DMS53 treated with DMSO at 0.1 percent for 48 hours (cell line): ENCODE measurements at regions not wholly inside any gene's neighbourhood (a gene's known extent, or its start where the extent isn't known, plus 50 kb on each side); places are given as distances from the start of the nearest gene placed in this dataset.
"Not testable (repeated sequence)": the region's sequence is repeated elsewhere in the genome, so short reads cannot be mapped to it uniquely, and the experiment has no call there.

ENCODE experiments used
- DNase-seq: peaks from one replicate; lab custom pipeline; 2025; ENCODE audit not compliant: unreplicated experiment; lab: John Stamatoyannopoulos, UW

DNA sequence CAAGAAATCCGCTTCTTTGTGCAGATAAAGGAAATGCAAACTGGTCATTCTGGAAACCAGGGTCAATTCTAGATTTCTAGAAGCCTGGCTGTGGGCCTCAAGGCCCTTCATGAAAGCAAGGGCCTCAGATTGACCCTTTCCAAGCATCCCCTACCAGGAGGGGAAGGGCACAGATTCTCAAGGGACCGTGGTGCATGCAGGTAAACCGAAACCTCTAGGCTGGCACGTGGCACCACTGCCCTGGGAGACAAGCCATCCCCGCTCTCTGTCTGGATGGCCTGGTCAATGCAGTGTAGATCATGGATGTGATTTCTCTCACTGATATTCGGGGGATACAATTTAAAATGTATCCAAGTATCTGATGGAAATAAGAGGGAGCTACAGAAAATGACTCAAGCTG is 69.4 kb downstream of the TOMM20 start:
- no peak for DNase-seq

DNA sequence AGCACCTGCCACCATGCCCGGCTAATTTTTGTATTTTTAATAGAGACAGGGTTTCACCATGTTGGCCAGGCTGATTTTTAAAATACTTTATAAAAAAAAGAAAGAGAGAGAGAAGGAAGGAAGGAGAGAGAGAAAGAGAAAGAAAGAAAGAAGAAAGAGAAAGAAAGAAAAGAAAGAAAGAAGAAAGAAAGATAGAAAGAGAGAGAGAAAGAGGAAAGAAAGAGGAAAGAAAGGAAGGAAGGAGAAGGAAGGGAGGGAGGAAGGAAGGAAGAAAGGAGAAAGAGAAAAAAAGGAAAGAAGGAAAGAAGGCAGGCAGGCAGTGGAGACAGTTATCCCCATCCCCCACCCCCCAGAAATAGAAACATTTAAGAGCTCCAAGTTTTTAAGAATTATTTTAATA is 69.9 kb downstream of the TOMM20 start:
- DNase-seq, result no peak

DNA sequence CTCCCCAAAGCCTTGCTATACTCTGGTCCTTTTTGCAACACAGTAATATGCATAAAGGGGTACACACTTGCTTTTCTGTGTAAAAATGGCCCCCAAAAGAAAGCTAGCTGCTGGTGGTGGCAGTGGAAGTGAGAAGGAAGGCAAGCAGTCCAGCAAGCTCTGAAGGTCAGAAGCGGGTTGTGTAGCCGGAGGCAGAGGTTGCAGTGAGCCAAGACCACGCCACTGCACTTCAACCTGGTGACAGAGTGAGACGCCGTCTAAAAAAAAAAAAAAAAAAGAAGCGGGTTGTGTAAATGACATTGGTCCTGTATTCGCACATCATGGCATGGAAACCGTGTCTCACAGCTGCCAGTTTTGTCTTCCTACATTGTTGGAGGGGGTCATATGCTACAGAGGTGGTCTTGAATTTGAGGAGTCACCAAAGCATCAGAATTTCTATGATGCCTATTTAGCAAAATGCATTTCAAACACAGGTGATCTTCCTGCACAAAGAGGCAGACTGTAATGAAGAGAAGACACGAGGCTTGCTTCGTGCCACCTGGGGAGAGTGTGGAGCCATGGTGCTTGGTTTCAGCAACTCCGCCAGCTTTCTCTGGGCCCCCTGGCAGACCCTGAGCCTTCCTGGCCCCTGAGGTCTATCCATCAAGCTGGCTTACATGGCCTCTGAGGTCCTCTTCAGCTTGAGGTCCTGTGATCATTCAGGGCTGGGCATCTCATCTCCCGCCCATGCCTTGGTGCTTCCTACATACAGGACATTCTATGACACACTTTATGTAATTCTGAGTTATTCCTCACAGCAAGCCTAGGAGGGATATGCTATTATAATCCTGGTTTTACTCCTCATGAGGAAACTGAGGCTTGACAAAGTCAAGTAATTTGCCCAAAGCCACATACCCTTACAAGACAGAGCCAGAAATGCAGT is 71.0 kb downstream of the TOMM20 start:
- DNase-seq, result no peak

DNA sequence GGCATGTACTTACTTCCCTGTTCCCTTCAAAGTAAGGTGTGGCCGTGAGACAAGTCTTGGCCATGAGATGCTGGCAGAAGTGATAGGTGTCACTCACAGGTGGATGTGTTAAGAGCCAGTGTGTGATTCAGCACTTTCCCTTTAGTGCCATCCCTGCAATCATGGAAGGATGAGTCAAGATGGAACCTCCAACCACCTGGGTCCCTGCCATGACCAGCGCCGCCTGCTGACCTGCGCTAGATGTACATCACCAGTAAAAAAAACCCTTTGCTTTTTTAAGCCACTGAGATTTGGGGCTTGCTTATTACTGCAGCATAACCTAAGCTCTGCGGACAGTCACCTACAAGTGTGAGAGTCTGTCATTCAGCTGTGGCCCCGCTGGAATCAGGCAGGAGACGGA is 71.7 kb downstream of the TOMM20 start:
- peak; percentile 31 for DNase-seq

DNA sequence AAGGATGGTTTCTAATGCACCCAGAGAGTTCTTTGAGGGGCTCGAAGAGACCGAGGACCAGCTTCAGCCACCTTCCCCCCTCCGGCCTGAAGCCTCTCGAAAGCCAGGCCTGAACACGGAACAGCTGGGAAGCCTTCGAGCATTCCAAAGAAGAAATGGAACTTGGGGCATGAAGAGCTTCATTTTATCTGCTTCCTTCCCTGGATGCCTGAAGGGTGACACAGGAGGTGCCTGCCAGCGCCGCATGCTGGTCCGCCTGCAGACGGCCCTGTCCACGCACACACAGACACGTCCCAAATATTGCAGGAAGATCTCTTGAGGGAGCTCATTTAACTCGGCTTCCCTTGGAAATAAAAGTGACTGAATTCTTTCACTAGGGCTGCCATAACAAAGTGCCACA is 73.7 kb downstream of the TOMM20 start:
- DNase-seq, result no peak

DNA sequence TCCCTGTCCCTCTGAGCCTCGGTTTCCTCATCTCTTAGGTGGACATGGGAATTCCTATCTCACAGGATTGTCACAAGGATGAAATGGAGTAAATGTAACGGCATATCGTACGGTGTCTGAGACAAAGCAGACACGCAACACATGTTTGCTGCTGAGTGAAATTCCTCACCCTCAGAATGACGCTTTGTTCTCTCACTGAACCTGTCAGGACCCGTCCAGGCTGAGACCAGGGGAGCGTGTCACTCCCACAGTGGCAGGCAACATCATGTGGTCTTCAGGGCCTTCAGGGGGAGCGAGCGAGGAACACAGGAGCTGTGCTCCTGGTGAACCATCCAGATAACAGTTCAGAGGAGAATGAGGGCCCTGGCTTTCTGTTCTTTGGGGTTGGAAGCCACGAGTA is 74.2 kb downstream of the TOMM20 start:
- DNase-seq, result no peak

DNA sequence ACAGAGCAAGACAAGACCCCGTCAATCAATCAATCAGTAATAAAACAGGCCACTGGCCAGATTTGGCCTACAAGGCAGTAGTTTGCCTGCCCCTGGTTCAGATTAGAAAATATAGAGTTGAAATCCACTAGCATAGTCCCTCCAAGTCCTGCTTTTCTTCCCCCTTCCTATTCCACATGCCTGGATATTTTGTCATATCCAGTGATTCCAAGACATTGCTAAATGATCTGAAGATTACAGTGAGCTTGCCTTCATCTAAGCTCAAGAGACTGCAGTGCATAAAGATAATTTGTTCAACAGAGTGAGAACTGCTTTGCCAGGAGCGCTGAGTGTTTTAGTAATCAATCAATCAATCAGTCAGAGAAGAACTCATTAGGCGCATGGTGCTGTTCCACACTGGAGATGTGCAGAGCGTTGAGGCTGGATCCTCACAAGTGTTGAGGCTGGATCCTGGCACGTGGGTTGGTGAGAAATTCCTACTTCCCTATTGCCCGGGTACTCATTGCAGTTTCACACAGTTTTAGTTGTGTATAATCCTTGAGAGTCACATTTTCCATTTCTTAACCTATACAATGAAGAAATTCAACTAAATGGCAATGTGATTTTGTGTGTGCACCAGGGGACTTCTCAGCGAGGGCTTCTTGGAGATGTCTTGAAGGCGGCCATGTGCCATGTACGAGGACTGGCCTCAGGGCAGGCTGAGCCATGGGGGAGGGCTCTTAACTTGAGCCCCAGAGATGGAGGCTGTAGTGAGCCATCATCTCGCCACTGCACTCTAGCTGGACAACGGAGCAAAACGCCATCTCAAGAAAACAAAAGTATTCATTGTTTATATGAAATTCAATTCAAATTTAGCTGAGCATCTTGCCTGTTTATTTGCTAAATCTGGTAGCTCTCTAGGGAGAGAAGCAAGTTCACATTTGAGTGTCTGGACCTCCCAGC is 76.3 kb downstream of the TOMM20 start:
- DNase-seq, result no peak

DNA sequence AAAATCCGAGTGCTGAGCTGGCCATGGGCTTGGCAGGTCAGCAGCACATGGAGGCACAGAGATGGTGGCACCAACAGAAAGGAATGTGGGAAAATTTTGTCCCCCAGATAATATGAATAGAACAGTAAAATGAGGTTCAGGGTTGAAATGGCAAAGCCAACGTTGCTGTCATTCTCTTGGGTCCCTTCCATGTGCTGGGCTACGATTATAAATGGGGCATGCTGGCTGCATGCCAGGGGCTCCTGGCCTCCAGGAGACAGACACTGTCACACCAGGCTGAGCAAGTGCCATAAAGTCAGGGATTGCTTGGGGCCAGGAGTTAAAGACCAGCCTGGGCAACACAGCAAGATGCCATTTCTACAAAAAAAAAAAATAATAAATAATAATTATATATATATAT is 77.1 kb downstream of the TOMM20 start:
- no peak for DNase-seq

DNA sequence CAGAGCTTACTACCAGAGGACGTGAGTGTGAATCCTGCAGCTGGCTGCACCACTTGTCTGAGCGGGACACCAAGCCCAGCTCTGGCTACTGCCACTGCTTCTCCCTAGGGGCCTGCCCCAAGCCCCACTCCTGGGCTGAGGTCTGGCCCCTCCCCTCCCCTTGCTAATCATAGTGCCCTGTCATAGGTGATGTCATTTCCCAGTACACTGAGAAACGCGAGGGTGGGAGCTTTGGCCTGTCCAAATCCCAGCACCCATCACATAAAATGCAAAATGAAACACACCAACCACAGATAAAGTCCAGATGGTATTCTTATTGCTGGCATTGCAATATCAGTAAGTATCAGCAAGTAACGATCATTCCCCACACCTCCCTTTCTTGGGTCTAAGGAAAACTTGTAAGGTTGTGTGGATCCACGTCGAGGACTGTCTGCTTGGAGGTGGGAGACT is 77.7 kb downstream of the TOMM20 start:
- no peak for DNase-seq

DNA sequence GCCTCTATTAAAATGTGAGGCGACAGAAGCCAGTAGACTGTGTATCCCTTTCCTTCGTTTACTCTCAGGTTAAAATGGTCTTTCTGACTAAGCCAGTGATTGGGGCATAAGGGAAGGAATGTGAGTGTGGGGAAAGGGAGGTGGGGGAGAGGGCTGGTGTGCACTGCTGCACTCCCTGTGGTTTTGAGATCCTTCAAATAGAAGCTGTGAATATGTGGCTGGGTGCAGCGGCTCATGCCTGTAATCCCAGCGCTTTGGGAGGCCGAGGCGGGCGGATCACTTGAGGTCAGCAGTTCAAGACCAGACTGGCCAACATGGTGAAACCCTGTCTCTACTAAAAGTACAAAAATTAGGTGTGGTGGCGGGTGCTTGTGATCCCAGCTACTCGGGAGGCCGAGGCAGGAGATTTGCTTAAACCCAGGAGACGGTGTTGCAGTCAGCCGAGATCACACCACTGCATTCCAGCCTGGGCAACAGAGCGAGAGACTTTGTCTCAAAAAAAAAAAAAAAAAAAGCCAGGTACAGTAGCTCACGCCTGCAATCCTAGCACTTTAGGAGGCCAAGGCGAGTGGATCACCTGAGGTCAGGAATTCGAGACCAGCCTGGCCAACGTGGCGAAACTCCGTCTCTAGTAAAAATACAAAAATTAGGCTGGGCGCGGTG is 78.8 kb downstream of the TOMM20 start:
- DNase-seq, result not testable (repeated sequence)

DNA sequence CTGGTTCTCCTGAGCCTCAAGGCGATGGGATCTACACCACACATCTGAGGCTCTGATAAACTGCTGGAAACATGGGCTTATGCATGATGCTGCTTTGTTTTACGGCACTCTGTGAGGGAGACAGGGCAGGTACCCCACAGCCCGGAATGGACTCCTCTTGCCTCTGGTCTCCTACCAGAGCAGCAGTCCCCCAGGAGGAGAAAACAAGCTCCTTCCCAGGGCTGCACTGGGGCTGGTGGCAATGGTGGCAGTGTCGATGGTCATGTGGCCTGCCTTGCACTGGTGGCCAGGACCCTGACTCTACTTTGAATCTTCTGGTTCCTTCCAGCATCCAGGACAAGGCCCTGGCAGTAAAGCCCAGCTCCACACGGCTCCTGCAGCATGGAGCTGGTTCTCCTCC is 79.4 kb downstream of the TOMM20 start:
- DNase-seq, result no peak

DNA sequence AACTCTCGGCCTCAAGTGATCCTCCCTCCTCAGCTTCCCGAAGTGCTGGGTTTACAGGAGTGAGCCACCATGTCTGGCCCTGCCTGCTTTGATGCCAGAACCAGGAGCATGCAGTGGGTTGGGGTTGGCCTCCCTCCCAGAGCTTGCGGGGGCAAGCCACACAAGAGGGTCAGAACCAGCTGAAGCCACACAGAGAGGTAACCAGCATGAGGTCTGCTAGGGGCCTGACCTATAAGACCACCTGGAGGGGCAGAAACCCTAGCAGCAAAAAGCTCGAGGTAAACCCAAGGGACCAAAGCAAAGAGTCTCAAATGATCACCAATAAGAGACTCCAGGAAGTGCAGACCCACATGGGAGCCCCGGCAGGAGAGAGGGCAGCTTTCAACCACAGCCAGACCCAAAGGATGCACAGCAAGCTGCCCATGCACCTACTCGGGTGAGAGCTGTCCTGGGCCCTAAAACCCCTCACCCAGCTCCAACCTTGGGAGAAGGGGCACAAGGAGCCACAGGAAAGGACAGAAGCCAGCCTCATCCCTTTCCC is 81.2 kb downstream of the TOMM20 start:
- no peak for DNase-seq

DNA sequence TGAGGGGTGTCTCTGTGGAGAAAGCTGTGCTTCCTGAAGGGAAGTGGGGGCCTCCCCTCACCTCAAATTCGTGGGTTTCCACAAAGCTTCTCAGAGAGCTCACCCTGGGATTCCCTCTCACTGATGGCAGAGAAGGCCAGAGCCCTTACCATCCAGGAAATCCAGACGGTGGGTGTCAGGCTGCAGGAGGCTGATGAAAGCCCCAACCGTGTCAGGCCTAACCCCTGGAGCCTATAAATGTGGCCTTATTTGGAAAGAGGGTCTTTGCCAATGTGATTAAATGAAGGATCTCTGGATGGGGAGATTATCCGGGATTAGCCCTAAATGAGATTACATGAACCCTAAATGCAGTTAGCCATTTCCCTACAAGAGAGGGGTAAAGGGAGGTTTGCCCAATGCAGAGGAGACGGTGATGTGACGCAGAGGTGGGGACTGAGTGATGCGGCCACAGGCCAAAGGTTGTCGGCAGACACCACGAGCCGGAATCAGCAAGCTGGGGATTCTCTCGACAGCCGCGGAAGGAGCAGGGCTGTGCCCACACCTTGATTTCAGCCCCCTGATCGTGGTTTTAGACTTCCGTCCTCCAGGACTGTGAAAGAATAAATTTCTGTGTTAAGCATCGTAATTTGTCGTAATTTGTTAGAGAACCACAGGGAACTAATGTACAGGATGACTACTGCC is 82.6 kb downstream of the TOMM20 start:
- DNase-seq, result no peak

DNA sequence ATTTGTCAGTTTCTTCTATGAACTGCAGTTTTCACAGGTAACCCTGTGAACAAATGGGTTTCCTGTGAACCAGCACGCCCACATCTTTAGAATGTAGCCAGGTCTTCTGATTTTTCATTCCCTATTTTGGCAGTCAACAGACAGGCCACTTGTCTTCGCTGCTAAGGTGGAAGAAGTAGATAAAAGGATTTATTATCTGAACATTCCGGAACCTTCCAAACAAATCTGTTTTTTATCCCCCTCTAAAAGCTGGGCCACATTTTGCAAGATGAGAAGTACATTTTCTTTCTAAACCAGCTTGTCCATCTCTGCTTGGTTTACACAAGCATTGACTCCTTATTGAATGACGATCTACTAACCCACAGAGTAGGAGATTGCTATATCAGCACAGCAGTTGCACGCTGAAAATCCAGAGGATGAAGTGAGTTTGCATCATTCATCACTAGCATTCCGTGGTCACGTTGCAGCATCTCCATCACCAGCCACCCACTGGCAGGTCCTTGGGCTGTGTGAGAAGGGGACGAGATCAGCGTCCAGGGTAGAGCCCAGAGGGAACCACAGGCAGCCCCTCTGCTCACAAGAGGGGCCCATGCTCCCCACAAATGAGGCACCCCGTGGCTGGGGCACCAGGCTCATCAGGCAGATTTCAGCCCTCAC is 83.5 kb downstream of the TOMM20 start:
- DNase-seq, result no peak

DNA sequence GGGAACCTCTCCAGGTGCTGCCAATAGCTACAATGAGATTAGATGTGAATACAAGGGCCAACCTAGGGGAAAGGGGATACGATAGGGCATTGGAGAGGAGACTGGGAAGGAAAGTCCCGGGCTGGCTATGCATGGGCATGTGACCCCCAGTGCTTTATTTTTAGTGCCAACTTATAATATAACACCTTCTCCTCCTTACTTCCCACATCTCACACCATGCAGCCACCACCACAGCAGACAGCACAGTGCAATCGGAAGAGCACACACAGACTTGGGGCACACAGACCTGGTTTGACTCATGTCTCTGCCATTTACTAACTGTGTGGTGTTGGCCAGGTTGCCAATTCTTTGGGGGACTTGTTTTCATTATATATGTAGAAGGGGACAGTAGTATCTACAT is 85.4 kb downstream of the TOMM20 start:
- no peak for DNase-seq

DNA sequence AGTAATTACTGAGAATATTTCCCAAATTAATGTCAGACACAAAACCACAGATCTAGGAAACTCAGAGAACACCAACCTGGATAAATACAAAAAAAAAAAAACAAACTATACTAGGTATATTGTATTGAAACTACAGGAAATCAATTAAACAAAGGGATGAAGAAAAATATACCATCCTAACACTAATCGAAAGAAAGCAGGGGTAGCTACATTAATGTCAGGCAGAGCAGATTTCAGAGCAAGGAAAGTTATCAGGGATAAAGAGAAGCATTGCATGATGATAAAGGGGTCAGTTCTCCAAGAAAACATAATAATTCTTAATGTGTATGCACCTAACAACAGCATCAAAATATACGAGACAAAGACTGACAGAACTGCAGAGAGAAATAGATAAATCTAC is 89.9 kb downstream of the TOMM20 start:
- no peak for DNase-seq

DNA sequence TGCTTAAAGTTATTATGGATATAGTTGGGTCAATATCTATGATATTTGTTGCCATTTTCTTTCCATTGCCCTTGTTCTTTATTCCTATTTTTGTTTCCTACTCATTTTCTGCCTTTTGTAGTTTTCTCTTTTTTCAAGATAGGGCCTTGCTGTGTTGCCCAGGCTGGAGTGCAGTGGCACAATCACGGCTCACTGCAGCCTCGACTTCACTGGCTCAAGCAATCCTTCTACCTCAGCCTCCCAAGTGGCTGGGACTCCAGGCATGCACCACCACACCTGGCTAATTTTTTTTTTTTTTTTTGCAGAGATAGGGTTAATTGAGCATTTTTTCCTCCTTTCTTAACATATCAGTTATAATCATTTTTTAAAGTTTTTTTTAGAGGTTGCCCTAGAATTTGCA is 92.7 kb downstream of the TOMM20 start:
- DNase-seq, result no peak

DNA sequence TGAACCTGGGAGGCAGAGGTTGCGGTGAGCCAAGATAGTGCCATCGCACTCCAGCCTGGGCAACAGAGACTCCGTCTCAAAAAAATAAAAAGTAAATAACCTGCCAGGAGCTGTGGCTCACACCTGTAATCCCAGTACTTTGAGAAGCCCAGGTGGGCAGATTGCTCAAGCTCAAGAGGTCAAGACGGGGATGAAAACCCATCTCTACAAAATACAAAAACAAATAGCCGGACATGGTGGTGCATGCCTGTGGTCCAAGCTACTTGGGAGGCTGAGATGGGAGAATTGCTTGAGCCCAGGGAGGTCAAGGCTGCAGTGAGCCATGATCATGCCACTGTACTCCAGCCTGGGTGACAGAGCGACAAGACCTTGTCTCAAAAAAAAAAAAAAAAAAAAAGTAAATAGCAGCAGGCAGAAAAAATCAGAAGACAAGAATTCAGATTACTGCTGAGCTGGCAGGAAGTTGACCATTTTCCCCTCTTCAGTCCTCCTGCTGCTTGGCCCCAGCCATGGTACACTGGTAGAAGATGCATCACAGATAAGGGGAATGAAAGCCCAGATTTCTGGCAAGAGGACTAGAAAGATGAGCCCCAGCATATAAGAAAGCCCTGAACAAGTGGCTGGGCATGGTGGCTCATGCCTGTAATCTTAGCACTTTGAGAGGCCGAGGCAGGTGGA is 97.6 kb downstream of the TOMM20 start:
- DNase-seq, result no peak

DNA sequence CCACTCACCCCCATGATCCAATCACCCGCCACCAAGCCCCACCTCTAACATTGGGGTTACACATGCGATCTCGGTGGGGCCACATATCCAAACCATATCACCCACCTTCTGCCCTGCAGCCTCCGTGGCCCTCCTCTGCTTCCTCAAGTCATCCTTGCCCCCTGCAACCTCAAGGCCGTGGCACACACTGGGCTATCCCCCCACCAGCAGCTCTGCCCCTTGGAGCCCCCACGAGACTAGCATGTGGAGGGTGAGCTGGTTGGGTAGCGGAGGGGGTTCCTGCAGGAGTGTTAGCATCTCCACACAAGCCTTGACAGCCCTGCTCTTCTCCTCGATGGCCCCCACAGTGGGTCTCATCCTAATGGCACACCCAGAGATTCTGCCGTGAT is 100.8 kb downstream of the TOMM20 start:
- no peak for DNase-seq
